ENCODE measurements at regions not wholly inside any gene's neighbourhood (a gene's known extent, or its start where the extent isn't known, plus 50 kb on each side); places are given as distances from the start of the nearest gene placed in this dataset.

DNA sequence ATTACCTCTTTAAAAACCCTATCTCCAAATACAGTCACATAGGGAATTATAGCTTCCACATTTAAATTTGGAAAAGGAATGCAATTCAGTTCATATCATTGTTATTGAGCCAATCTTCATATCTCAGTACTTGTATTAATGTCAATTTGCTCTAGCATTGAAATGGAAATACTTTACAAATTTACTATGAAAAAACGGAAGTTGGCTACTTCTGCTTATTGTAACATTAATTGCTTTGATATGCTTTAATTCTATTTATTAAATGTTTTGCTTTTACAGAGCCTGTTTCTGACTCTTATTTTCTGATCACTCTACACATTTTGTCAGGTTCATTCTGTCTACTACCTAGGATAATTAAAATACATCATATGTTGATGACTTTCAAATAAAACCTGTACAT, 412.6 kb downstream of the KCNJ3 start:
- DNase-seq: no peak

DNA sequence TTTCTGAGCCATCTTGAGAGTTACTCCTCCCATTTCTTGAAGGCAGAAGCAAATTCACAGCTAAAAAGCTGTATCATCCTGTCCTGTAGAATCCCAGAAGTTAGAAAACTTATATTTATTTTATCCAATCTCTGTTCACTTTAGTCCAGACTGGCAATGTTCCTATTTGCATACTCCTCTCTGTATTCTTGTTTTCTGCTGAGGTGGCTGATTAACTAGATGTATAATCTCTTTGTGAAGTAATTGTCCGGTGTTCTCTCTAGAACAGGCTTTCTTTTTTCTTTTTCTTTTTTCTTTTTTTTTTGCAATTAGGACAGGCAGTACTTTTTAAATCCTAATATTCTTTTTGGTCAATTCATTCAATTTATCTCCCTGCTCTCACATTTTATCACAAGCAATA, 411.0 kb downstream of the KCNJ3 start:
- no peak for DNase-seq

DNA sequence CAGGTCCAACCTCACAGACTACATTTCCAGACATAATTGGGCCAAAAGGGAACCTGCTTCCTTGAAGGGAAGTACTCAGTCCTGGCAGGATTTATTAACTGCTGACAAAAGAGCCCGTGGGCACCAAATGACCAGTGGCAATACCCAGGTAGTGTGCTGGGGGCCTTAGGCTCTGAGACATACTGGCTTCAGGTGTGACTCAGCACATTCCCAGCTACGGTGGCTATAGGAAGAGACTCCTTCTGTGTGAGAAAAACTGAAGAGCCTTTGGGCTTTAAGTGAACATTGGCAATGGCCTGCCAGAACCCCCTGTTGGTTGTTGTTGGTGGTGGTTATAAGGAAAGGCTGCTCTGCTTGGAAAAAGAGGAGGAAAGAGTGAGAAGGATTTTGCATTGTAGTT, 401.8 kb downstream of the KCNJ3 start:
- no peak for DNase-seq

DNA sequence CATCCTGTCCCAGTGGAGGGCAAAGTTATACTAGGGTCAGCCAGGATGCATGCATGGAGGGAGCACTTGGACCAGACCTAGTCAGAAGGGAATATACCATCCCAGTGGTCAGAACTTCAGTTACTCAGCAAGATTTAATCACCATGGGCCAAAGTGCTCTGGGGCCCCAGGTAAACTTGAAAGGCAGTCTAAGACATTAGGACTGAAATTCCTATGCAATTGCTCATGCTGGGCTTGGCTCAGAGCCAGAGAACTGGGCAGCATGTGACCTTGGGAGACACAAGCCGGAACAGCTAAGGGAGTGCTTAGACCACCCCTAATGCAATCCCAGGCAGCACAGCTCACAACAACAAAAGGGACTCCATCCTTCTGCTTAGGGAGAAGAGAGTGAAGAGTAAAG, 401.3 kb downstream of the KCNJ3 start:
- no peak for DNase-seq

DNA sequence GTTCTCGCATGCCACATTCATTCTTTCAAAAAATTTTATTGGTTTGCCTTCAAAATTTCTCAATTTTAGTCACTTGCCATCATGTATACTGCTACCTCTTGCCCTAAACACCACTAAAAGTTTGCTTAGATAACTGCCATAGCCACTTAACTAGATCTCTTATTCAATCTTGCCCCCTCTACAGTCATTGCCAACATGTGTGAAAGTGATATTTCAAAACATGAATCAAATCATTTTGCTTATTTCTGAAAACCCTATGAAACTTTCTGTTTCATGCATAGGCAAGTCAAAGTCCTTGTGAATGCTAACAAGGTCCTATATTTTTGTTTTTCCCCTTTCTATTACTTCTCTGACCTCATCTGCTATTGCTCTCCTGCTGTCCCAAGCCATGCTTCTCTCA, 397.1 kb downstream of the KCNJ3 start:
- DNase-seq: no peak

DNA sequence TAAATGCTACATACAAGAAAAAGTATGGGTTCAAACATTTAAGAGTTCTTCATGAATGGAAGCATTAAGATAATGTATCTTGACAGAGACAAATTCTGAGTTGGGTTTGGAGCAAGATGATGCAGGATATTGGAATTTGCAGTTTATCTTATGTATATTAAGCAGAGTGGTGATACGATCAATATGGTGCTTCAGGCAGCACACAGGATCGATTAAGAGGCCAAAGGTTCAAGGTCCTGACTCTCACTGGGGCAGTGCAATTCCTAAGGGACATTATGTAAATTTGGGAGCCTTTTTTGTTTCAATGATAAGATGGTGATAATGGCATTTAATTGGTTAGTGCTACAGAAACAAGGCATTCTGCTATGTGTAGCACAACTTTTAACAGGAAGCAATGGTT, 381.9 kb downstream of the KCNJ3 start:
- no peak for DNase-seq

DNA sequence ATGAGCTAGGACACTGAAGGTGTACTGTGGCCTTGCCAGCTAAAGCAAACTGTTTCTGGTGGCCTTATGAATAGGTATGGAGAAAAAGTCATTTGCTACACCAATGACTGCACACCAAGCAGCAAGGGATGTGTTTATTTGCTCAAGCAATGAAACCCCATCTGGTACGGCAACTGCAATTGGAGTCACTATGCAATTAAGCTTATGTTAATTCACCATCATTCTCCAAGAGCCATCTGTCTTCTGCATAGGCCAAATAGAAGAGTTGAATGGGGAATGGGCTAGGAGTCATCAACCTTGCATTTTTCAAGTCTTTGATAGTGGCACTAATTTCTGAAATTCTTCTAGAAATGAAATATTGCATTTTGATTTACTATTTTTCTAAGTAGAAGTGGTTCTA, 372.0 kb downstream of the KCNJ3 start:
- DNase-seq: no peak

DNA sequence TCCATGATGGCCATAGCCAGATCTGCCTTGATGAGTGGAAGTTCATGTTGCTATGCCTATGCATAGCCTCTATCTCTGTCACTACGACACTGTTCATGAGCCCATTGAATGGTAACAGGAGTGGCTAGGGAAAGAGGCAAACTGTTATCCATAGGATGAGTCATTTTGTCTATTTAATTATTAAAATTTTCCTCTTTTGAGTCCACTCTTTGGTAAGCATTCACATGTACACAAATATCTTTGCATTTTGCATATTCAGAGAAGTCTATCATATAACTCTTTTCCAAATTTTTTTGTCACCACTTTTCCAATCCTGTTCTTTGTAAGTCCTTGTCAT, 364.4 kb downstream of the KCNJ3 start:
- no peak for DNase-seq

DNA sequence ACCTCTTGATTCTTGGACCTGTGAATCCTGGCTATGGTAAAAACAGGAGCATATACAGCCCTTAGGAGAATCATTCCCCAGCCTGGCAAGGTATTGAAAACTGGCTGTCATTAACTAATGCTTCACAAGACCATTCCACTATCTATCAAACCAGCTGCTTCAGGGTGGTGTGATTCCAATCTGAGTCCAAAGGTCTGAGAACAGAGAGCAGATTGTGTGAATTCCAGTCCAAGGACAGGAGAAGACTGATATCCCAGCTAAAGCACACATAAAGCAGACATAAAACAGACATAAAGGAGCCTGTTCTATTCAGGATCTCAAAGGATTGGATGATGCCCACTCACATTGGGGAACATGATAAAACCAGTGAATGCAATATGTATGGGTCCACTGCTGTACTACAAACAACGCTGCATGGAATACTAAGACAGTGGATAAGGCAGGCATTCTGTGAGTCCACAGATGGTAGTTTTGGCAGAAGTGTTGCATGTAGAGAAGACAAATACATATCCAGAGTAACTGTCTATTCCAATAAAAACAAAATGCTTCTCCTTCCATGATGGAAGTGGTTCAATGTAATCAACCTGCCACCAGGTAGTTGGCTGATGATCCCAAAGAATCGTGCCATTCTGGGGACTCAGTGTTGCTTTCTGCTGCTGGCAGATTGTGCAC, 363.9 kb downstream of the KCNJ3 start:
- peak; percentile 66 to 77 for DNase-seq

DNA sequence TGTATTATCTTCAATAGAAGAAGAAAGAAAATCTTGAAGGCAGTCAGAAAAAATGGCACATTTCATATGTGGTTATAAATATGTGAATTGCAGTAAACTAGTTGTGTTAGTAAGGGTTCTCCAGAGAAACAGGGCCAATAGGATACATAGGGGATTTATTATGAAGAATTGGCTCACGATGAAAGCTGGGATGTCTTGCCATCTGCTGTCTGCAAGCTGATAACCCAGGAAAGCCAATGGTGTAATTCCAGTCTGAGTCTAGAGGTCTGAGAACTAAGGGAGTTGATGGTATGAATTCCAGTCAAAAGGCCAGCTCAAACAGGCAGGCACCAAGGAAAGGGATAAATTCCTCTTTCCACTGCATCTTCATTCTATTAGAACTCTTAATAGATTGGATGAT, 362.4 kb downstream of the KCNJ3 start:
- DNase-seq: peak; percentile 47 to 53

DNA sequence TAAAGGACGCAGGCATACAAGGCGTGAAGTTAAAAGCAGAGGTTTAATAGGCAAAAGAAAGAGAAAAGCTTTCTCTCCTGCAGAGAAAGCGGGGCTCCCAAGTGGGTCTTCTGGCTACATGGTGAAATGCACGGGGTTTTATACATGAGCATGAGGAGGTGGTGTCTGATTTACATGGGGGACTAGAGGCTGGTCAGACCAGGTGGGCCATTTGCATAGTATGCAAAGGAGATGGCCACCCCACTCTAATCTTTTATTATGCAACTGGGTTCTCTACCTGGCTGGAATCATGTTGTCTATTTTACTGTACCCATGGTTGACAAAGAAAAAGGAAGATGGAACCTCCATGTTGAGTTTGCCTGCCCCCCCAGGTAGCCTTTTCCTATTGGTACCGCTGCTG, 356.2 kb downstream of the KCNJ3 start:
- no peak for DNase-seq

DNA sequence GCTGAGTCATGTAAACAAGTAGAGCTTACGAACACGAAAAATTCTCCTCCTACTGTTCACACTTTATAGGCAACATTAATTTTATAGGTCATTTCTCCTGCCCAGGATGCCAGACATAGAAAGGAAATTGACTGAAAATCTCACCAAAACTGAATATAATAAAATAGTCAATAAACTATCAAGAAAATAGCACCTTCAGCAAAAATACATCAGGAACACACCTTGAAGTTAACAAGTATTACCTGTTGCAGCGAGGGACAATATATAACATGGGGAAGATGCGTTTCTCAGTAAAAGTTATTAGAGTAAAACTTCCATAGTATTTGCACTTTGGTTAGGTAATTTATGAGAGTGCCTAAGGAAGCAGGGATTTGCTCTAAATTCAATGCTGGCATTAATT, 344.6 kb downstream of the KCNJ3 start:
- no peak for DNase-seq

DNA sequence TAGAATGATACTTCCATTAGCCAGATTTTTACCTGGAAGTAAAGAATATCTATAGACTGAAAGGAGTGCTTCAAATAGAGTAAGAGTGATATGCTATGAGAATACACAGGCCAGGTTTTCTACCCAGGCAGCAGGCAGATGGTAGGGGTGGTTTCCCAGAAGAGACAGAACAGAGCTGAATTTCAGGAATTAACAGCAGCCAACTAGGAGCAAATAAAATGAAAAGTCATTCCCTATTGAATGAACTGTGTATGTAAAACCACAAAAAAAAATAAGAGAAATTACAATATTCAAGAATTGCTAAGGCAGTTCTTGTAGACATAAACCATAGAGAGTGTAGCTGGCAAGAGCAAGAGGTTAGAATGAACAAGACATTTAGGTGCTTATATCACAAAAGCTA, 336.8 kb downstream of the KCNJ3 start:
- DNase-seq: peak in 1 of 2 experiments; percentile 1

DNA sequence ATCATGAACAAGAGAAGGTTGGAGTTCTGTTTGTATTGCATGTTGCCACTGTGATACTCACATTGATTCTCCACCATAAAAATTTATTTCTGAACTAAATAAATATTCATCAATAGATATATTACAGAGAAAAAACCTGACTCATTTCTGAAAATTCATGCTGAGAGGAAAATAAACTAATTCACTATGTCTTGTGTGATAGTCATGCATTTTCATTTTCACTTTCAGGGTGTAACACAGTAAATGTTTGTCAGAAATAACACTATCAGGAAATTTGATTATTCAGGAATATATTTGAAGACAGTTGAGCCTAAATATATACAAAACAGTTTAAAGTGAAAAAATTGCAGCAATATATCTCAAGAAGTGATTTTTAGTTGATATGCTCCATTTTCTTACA, 335.2 kb downstream of the KCNJ3 start:
- no peak for DNase-seq

DNA sequence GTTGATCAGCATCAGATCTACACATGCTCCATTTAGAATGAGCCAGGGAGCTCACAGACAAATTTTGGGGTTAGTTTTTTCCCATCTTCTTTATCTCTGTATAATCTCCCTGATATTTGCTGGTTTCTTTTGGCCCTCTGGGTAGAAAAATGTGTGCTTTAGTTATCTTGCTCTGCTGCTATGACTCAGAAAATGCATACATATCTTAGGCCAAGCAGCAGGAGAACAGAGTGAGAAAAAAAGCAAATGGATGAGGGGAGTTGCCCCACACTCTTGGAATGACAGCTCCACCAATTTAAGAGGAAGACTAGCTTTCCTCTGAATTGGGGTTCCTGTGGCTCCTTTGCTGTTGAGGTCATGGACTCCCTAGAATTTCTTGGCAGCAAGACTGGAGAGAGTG, 331.8 kb downstream of the KCNJ3 start:
- DNase-seq: no peak

DNA sequence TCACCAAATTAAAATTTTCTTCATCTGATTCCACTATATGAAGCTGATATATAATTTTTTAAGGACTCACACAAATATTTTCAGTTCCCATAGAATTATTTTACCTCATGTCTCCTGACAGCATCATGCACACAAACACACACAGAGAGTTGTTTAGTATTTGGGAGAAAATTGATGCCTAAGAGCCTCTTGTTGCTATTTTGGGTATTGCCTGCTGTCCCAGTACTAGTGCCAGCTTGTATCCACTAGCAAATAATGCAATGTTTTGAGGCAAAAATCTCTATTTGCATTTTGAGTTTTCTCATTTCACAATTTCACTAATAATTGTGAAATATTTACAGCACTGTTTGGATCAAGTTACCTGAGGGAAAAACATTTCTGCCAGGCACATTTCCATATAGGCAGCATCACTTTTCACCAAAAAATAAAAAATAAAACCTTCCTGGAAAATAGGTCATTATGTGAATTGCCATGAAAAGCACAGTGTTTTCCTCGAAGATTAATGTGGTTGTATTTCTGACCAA, 328.2 kb downstream of the KCNJ3 start:
- DNase-seq: peak; percentile 82 to 95

DNA sequence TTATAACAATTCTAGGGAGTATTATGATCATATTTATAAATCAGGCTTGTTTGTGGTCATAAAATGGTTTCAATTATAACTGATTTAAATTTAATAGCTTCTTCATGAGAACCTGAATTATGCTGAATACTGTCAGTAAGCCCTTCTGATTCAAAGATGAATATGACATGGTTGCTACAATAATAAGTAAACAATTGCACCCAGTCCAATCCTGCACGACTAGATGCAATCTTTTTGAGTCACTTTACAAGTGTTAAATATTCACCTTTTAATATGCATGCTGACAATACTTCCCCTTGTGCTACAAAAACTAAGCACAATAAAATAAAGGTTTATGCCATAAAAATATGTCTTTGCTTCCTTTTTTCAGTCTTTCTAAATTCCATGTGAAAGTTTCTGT, 325.2 kb downstream of the KCNJ3 start:
- DNase-seq: no peak

DNA sequence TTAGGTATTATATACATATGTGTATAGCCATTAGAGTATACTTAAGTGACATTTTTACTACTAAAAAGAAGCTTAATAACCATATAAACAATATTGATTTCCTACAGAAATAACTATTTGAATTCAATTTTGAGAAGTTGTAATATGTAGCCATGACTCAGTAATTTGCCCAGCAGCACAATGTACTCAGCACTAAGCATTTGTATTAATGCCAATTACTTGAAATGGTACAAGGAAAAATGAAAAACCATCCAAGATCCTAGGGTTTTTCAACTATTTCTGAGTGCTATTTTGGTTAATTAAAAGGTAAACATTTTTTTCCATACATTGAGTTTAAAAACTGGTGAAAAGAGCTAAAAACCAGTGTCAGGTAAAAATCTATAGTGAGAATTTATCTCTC, 324.0 kb downstream of the KCNJ3 start:
- DNase-seq: no peak

DNA sequence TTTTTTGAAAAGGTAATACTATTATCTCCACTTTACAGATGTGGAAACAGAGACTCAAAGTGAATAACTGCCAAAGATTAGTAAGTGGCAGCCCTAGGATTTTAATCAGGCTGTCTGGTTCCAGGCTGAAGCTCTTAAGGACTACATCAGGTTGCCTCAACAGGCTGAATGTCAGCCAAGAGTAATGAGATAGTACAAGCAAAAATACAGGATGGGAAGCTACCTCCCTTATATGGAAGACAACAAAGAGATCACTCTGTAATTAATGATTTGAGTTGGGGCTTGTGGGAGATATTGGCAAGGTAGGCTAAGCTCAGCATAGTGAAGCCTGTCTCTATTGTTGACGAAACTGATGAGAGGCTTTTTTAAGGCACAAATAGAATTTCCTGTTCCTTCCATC, 323.1 kb downstream of the KCNJ3 start:
- peak in 1 of 2 experiments; percentile 45 for DNase-seq

DNA sequence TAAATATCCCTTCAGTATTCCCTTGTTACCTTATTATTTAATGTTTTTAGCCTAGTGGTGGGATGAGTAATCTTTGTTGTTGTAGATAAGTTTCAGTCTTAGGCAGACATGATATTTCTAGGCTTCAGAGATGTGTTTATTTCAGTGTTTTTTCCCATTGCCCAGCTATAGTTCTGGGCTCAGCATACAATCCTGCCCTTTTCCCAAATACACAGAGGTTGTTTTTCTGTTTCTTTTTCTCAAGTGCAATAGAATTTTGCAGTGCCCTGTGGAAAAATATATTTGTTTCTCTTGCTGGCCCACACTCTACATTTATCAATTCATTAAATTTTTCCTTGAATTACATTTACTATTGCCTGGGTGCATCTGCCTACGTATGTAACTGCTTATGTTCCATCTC, 321.8 kb downstream of the KCNJ3 start:
- DNase-seq: no peak

DNA sequence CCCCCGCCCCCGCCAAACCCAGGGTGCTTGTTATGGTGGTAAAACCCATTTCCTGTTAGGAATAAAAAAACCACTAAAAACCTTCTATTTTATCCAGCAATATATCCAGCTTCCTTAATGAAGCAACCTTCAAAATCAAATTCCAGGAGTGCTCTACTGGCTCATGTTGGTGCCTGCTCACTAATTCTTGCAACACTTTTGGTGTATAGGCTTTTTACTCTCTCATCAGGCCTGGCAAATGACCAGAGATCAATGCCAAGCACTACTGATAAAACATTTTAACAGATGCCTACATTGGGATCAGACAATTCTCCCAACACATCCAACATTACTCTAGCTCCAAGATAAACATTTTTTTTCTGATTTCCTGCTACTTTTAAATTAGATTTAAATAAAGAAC, 312.4 kb downstream of the KCNJ3 start:
- DNase-seq: no peak

DNA sequence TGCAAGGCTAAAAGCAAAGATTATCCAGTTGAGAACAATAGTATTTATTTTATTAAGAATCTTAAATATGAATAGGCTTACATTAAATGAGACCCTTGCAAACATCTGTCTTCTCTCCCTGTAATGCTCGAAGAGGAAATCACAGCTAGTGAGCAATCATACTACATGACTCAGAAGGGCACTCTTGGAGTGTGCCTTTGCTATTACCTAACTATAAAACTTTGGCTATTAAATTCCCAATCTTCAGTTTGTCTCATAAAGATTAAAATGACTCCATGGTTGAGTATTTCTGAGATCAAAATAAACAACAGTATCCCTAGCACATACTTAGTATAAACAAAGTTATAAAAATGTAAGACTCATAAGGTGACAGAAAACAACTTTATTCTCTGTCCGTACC, 296.9 kb downstream of the KCNJ3 start:
- no peak for DNase-seq

DNA sequence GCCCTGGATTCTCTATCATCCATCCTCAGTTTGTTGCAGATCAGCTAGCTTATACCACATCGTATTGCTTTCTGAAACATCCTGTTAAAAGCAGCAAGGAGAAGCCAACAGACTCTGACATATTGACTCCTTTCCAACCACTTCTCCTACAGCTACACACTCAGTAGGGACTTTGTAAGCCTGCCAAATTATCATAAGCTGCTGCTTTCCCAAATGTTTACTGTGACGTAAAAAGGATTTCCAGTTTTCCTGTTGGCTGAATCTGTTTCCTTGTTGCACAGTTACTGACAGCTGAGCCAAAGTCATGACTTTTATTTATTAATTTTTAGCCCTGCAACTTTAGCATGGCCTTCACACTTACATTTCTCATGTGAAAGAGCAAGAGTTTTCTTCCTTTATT, 294.3 kb downstream of the KCNJ3 start:
- DNase-seq: peak; percentile 79 to 93

DNA sequence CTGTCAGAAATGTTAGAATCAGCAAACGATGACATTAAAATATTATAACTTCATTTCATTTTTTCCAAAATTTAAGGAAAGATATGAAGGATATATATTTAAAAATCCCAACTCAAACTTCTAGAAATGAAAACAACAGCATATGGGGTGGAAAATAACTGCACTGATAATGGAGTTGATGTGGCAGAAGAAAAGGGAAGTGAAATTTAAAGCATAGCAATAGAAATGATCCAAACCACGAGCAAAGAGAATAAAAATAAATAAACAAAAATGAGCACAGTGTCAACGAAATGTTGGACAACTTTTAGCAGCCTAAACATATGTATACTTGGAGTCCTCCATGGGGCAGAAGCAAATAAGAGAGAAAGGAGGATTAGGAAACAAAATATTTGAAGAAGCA, 280.2 kb downstream of the KCNJ3 start:
- DNase-seq: no peak

DNA sequence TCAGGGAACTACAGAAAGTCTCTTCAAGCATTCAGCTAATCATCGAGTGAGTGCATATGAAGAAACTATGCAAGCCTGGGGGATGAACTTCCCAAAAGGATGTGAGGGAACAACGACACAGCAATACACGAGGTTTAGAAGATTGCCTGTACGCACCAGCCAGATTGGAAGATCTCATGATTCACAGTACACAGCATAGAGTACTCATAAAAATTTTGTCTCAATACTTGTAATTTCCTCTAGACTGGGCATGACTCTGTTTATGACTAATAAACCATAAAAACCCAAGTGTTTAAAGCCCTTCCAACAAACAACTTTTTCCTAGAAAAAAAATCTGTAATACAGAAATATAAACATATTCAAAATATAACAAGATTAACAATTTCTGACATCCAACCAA, 279.7 kb downstream of the KCNJ3 start:
- no peak for DNase-seq

DNA sequence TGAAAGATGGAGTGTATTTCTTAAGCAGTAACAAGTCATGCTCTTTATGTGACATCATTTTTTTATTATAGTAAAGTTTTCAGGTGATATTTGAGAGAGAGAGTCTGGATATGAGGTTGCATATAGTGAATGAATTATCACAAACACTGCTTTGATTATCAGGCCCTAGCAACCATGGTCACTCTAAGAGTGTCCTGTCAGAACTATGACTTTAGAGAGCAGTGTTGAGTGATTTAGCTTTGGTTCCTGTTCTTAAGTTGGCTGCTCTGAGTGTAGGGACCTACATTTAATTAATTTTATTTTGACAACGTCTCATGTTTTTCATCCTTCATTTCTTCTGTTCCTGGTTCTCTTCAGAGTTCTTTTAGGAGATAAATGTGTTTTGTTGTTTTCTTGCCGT, 275.5 kb downstream of the KCNJ3 start:
- DNase-seq: no peak
